Tibial nerve (tissue), 3 donors: ENCODE measurements at regions not wholly inside any gene's neighbourhood (a gene's known extent, or its start where the extent isn't known, plus 50 kb on each side); places are given as distances from the start of the nearest gene placed in this dataset.

Source experiments
- POLR2A ChIP-seq, 2 donors: fragments of 450-650 bp; IDR thresholded peaks; one replicate each; pipeline ENCODE4 v1.6.1; 2017; ENCODE audit warnings: antibody characterized with exemption in 2 of 2, mild to moderate bottlenecking in 2 of 2, moderate library complexity in 2 of 2
- TF ChIP-seq, protein P1 (sequence below), 5 experiments: fragments of 200-600 bp in 3 of 5; fragments of 450-650 bp in 2 of 5; sonication (generic) in 3 of 5; IDR thresholded peaks; one replicate each; pipeline ENCODE4 v1.5.1; 2016 to 2019; ENCODE audit warnings: antibody characterized with exemption in 5 of 5, mild to moderate bottlenecking in 3 of 5, moderate library complexity in 2 of 5

DNA sequence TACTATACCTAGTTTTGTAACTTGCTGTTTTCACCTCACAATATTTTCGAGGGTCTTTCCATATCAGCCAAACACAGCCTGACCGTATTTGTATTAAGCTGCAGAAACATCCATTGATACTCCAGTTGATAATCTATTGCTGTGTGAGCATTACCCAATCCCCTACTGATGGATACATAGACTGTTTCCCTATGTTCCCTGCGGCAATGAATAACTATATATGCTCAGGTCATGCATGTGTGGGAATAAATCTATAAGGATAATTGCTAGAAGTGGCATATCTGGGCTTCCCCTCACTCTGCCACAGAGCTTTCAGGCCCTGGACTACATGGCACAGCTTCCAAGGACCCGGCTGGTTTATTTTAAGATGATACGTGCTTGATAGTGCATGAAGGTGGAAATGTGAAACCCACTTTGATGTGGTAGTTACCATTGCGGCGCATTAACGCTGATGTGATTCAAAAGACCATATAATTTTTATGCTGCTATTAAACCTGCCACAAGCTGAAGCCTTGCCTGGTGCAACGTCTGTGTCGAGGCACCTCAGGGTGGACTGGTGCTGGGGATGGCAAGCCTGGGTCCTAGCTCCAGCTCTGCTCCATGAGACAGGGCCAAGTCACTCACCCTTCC lies 81.4 kb upstream of the KCNK12 start:
- TF ChIP-seq, protein P1, sequence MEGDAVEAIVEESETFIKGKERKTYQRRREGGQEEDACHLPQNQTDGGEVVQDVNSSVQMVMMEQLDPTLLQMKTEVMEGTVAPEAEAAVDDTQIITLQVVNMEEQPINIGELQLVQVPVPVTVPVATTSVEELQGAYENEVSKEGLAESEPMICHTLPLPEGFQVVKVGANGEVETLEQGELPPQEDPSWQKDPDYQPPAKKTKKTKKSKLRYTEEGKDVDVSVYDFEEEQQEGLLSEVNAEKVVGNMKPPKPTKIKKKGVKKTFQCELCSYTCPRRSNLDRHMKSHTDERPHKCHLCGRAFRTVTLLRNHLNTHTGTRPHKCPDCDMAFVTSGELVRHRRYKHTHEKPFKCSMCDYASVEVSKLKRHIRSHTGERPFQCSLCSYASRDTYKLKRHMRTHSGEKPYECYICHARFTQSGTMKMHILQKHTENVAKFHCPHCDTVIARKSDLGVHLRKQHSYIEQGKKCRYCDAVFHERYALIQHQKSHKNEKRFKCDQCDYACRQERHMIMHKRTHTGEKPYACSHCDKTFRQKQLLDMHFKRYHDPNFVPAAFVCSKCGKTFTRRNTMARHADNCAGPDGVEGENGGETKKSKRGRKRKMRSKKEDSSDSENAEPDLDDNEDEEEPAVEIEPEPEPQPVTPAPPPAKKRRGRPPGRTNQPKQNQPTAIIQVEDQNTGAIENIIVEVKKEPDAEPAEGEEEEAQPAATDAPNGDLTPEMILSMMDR (IDR thresholded peaks at IDR 0.05): no peak
- TF ChIP-seq POLR2A (IDR thresholded peaks at IDR 0.05): no peak
